ENCODE measurements at regions not wholly inside any gene's neighbourhood (a gene's known extent, or its start where the extent isn't known, plus 50 kb on each side); places are given as distances from the start of the nearest gene placed in this dataset.

DNA sequence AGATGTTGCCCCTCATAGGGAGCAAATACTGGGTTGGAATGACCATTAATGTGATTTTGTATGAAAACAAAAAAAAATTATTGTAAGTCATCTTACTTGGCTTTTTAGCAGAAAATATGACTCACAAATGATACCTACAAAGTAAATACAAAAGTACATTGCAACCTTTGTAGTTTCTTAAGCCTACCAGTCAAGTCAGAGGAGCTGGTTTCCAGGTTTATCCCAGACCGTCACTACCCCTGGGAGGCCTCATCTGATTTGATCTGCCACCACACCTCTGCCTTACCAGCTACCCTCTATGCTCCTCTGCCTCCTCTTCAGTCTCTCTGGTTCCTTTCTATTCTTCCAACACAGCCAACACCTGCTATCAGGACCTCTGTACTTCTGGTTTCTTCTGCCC lies 349.9 kb upstream of the CCNH start:
- Histone ChIP-seq H3K27ac (replicated peaks) (no peak overlapping the region), H3K4me3 (no peak overlapping the region), H3K9me3 (replicated peaks) (peaks cover 6% of the 10 kb centered on the region), H3K36me3 (no peaks in the 10 kb centered on the region), H3K4me1 (no peaks in the 10 kb centered on the region), H3K27me3 (ENCODE audit: low read depth) (peaks cover 25% of the 10 kb centered on the region)
- TF ChIP-seq, protein P1, sequence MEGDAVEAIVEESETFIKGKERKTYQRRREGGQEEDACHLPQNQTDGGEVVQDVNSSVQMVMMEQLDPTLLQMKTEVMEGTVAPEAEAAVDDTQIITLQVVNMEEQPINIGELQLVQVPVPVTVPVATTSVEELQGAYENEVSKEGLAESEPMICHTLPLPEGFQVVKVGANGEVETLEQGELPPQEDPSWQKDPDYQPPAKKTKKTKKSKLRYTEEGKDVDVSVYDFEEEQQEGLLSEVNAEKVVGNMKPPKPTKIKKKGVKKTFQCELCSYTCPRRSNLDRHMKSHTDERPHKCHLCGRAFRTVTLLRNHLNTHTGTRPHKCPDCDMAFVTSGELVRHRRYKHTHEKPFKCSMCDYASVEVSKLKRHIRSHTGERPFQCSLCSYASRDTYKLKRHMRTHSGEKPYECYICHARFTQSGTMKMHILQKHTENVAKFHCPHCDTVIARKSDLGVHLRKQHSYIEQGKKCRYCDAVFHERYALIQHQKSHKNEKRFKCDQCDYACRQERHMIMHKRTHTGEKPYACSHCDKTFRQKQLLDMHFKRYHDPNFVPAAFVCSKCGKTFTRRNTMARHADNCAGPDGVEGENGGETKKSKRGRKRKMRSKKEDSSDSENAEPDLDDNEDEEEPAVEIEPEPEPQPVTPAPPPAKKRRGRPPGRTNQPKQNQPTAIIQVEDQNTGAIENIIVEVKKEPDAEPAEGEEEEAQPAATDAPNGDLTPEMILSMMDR (IDR thresholded peaks at IDR 0.05; ENCODE audit: borderline replicate concordance) = no peak
- intact Hi-C loops (cut with micrococcal nuclease) = no loop called here
- DNase-seq = no peak

DNA sequence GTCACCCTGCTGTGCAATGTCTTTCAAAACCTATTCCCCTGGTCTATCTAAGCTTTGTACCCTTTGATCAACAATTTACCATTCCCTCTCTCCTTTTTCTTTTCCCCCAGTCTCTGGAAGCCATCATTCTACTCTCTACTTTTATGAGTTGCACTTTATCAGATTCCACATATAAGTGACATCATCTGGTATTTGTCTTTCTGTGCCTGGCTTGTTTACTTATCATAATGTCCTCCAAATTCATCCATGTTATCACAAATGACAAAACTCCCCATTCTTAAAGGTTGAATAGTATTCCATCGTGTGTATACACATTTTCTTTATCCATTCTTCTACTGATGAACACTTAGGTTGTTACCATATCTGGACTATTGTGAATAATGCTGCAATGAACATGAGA lies 344.2 kb upstream of the CCNH start:
- H3K36me3 ChIP-seq = no peaks in the 10 kb centered on the region

DNA sequence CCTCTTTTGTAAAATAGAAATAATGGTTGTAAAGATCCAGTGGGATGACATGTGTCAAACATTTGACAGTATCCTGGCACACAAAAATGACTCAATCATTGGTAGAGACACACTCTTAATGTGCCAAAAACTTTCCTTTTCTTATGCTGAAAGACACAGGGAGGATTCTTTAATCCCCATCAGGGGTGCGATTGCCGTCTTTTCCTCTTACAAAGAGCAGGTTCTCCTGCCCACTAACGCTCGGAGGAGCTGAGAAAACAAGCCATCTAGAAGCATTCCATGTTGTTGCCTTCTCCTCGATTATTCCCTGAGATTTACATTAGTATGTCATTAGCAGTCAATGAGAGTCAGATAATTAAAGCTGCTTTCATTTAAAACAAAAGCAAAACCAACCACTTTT lies 342.6 kb upstream of the CCNH start:
- Histone ChIP-seq H3K27ac (replicated peaks) (no peak overlapping the region), H3K4me1 (no peaks in the 10 kb centered on the region), H3K9me3 (replicated peaks) (peaks cover 6% of the 10 kb centered on the region), H3K36me3 (no peaks in the 10 kb centered on the region), H3K27me3 (ENCODE audit: low read depth) (peaks cover 9% of the 10 kb centered on the region), H3K4me3 (no peak overlapping the region)
- intact Hi-C loops (cut with micrococcal nuclease) = no loop called here
- DNase-seq = no peak
- TF ChIP-seq, protein P1 (IDR thresholded peaks at IDR 0.05; ENCODE audit: borderline replicate concordance) = no peak

More for the DNA sequence above, 344.2 kb upstream of the CCNH start:
- H3K4me3 ChIP-seq = no peak overlapping the region
- H3K27ac ChIP-seq (replicated peaks) = no peak overlapping the region
- peaks cover 5% of the 10 kb centered on the region for H3K27me3 ChIP-seq (ENCODE audit: low read depth)
- intact Hi-C loops (cut with micrococcal nuclease) = no loop called here
- no peak for DNase-seq
- TF ChIP-seq, protein P1 (IDR thresholded peaks at IDR 0.05; ENCODE audit: borderline replicate concordance) = no peak
- H3K4me1 ChIP-seq = no peaks in the 10 kb centered on the region
- H3K9me3 ChIP-seq (replicated peaks) = peaks cover 6% of the 10 kb centered on the region

DNA sequence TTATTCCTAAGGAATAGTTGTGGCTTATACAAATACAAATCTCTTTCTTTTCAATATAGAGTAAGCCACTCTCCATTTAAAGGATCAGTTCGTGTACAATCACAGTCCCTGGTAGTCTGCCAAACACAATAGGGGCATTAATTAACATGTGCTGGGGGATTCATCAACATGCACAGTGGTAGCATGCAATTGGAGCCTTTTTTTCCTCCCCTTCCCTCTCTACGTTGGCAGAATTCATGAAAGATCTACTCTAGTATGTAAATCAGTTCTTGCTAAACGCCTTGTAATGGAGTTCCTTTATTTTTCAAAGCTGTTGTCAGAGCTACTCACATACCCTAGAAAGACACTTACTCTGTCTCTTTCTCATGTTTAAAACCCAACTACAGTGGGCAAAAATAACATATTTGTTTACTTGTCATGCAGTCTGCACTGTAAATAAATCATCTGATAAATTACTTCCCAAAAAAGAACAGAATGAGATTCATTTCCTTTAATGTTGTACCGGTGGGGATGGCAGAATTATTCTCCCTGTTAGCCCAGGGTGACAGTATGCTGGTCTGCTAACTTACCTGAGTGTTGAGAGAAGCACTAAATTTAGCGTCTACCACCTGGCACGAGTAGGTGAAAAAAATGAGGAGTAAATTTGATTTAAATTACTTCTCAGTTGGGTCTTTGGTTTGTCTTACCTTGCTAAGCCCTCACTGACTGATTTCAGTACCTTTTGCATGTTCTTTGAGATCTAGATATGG lies 341.5 kb upstream of the CCNH start:
- intact Hi-C loops (cut with micrococcal nuclease) = no loop called here
- Histone ChIP-seq H3K27me3 (ENCODE audit: low read depth) (peaks cover 9% of the 10 kb centered on the region), H3K36me3 (no peaks in the 10 kb centered on the region), H3K9me3 (replicated peaks) (peaks cover 6% of the 10 kb centered on the region), H3K27ac (replicated peaks) (no peak overlapping the region), H3K4me3 (no peak overlapping the region), H3K4me1 (no peaks in the 10 kb centered on the region)
- no peak for DNase-seq
- TF ChIP-seq, protein P1 (IDR thresholded peaks at IDR 0.05; ENCODE audit: borderline replicate concordance) = no peak

DNA sequence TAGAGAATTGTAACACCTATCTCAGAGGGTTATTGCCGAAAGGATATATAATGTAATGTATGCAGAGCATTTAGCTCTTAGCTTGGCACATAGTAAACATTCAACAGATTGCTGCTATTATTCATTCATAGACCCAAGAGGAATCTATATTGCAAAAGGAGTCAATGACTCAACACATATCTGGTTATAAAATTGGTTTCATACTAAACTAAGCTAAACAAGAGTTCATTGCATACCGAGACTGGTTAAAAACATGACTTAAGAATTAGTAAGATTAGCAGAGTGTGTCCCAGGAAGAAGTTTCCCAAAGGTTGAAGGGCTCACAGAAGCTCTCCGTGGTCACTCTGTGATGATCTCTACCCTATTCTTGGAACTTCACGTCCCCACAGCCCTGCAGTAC lies 339.6 kb upstream of the CCNH start:
- no peaks in the 10 kb centered on the region for H3K36me3 ChIP-seq
- TF ChIP-seq, protein P1 (IDR thresholded peaks at IDR 0.05; ENCODE audit: borderline replicate concordance) = no peak
- intact Hi-C loops (cut with micrococcal nuclease) = no loop called here
- DNase-seq = no peak
- H3K4me1 ChIP-seq = no peaks in the 10 kb centered on the region
- H3K9me3 ChIP-seq (replicated peaks) = no peaks in the 10 kb centered on the region
- H3K27me3 ChIP-seq (ENCODE audit: low read depth) = peaks cover 14% of the 10 kb centered on the region
- no peak overlapping the region for H3K27ac ChIP-seq (replicated peaks)
- no peak overlapping the region for H3K4me3 ChIP-seq

All from left ventricle myocardium inferior (tissue), 1 donor.